GM18499 (cell line): ENCODE measurements at regions not wholly inside any gene's neighbourhood (a gene's known extent, or its start where the extent isn't known, plus 50 kb on each side); places are given as distances from the start of the nearest gene placed in this dataset.
"Not testable (repeated sequence)": the region's sequence is repeated elsewhere in the genome, so short reads cannot be mapped to it uniquely, and the experiment has no call there.

ENCODE experiments used
- ATAC-seq: cut with Tn5 transposase; IDR thresholded peaks from one replicate; pipeline ENCODE4 v1.9.1; 2021; ENCODE audit warnings: moderate number of reproducible peaks; ENCODE audit not compliant: insufficient read depth, unreplicated experiment

DNA sequence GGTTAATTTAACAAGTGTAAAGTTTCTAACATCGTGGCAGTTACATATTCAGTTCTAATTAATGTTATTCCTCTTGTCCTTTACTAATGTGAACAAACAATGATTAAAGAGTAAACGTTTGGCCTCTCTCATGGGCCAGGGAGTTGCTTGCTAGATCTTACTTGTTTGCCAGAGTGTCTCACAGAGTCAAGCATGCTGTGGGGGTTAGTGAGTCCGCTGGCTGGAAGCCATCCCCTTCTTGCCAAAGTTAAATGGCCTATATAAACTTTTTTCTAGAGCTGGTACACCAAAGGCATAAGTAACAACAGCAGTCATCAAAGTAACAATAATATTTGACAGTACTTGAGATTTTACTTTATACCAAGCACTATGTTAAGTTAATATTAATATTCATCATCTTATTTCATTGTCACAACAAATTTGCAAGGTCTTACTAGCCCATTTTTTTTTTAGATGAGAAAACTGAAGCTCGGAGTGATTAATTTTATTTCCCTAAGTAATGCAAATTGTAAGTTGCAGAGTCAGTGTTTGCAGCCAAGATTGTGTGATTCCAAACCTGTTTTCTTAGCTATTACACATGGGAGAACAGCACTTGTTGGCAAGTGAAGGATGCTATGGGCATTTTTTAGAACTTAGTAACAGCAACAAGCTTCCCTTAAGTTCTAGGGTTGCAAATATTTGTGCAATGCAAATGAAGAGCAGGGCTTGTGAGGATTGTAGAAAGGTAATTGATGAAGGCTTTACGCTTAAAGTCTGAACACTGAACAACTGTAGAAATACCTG lies 224.5 kb downstream of the RFPL4B start:
- ATAC-seq = no peak

DNA sequence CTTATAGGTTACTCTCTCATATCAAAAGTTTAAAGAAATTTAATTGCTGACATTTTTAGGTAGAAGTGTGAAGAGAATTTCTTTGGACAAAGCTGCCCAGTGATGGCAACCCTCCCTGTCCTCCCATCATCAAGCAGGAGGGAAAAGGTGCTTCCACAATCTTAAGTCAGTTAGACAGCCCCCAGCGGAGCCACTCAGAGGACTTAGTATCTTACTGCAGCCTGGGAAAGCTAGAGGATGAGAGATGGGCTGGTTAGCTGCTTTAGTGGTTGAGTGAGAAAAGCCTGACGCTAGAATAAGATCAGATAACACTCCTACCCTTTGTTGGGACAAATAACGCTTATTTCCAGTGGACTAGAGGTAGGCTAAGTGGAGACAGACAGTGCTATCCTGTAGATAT lies 227.1 kb downstream of the RFPL4B start:
- no peak for ATAC-seq

DNA sequence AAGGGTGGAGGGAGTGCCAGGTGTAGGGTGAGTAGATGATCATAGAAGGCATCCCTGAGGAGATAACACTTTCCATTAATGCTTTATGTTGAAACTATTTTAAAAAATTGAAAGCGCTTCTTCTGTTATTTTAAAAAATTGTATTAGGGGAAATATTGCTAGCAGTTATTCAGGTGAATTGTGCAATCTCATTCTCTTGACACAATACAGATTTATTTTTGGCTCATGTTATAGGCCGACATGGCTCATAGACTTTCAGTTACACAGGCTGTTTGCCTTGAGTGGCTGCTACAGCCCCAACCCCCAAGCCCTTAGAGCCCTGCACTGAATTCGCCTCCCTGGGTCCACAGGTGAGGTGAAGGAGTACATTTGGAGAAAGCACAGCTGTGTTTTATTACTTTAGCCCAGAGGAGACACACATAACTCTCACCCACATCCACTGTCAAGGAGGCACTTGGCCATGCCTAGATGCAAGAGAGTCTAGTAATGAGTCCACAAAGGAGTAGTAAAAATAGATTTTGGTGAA lies 228.2 kb downstream of the RFPL4B start:
- no peak for ATAC-seq

DNA sequence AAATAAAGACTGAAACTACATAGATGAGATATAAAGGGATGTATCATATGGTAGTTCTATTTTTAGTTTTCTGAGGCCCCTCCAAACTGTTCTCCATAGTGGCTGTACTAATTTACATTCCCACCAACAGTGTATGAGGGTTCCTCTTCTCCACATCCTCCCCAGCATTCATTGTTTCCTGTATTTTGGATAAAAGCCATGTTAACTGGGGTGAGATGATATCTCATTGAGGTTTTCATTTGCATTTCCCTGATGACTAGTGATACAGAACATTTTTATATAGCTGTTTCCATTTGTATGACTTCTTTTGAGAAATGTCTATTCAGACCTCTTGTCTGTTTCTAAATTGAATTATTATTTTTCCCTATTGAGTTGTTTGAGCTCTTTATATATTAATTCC lies 229.3 kb downstream of the RFPL4B start:
- ATAC-seq = no peak

DNA sequence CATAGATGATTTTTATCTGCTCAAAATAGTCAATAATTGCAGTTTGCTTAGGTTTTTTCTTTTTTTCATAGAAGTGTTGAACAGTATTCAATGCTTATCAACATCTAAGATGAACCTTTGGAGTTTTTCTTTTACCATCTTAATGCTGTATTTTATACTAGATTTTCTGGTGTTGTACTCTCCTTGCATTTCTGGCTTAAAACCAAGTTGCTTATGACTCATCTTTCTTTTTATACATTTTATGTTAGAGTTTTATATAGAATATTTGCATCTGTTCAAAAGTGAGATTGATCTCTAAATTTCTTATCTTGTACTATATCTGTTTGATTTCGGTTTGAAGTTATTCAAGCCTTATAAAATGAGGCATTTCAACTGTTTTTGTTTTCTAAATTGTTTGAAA lies 232.5 kb downstream of the RFPL4B start:
- no peak for ATAC-seq

DNA sequence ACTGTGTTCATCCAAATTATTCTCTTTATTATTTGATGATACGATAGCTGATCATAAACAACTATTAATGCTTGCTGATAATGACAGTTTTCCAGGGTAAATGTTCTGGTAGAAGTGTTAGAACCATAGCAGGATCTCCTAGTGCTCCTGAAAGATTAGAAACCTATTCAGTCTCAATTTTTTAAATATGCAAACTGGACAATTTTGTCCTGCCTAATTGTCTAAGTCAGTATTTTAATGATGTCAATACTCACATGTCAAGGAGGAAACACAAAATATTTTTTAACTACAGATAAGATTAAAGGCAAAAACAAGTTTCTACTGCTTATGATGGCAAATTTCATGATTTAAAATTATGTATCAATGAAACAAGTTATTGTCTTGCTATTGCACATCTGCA lies 233.9 kb downstream of the RFPL4B start:
- no peak for ATAC-seq

DNA sequence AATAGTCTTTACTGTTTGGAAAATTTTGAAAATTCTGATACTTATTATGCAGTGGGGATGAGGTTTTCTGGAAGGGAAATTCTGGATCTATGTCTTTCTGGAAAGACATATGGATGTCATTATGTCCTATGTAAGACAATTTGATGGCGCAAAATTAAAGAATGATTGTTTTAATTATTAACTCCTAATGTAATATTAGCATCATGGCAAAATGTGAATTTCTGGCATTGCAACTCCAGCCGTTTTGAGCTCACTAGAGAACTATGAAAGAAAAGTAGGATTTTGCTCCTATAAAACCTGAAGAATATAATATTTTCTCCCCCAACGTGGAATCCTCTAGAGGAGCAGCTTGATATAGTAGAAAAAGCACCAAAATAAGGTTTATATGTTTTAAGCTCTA lies 243.2 kb downstream of the RFPL4B start:
- no peak for ATAC-seq

DNA sequence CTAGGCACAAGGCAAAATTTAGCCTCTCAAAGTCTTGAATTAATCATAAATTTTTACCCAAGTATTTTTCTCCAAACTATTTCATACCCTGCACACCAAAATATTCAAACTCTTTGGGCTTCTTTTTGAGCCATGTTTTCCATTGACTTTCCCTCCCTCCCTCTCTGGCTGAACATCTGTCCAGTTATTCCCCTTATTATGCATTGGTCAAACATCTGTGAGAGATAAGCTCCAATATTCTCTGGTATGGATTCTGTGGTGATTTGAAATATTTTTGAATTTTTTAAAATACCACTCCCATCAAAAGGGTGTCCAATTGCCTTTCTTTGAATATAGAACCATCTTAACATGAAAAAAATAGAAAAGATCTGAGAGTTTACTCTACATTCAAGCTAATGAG lies 244.2 kb downstream of the RFPL4B start:
- ATAC-seq = no peak

DNA sequence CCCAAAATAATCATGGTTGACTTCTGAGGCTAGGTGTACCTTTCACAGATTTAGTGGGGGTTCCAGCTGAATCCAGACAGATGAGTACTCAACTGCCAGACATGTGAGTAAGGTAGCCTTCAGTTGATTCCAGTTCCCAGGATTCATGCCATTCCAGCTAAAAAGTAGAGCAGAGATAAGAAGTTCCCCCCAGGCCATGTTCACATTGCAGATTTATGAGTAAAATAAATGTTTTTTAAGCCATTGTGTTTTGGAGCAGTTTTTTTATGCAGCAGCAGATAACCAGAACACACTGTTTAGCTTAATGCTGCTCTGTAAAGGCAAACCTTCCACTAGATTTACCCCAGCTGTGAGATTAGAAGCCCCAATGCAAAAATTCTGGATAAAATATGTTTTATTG lies 245.0 kb downstream of the RFPL4B start:
- no peak for ATAC-seq

DNA sequence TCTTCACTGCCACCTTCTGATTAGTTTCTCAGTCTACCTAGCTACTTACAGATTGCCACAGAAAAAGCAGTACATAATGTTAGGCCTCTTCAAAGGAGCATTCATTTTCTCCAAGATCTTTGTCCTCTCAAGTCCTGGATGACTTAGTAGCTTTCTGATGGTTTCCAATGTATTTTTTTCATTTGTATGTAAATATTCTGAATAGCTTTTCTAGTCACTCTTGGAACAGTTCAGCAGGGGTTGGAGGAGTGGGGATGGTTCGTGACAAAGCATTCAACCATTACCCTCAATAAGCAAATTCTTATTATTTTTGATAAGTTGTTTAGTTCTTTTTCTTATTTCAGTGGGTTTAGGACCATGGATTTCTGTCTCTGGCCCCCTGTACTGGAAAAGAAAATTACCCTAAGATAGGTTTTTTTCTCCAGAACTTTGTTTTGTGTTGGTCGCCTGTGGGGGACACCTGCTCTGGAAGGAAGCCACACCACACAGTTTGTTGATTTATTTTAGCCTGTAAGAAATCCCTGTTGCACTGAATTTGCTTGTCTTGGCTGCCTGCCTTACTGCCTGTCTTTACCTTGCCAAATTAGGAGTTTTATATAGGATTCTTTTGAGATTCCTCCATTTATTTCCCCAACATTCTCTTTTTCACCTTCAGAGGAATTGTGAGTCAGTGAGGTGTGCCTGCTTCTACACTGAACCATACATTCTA lies 247.9 kb downstream of the RFPL4B start:
- ATAC-seq = no peak

DNA sequence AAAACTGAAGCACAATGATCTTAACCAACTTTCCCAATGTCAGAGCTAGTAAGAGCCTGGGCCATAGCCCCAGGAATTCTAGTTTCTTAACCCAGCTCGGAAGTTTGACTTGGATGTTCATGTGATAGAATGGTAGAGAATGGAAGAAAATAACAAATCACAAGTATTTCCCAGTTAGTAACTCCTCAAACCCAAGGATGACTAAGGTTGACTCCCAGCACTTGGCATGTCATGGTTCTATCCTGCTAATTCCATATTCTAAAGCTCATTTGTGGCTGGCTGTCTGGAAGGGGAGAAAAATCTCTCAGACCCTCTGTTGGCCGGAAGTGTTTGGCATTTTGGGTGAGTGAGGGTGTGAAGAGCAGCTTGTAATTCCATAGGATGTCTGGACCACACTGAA lies 248.7 kb downstream of the RFPL4B start:
- no peak for ATAC-seq

DNA sequence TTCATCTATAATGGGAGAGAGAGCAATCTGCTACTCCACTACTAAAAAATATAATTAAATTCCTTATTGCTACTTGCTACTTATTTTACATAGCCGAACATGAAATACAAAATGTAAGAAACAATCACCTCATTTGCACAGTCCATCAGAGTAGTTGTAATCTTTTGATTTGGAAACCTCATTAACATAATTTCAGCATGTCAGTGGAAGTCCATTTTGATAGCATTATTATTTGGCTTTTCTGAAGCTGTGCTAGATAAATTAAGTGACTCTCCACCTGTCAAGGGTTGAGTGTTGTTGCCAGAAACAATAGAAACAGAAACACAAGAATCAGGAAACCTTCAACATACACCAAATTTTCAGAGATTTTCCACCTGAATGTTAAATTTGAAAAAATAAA lies 250.0 kb downstream of the RFPL4B start:
- no peak for ATAC-seq

DNA sequence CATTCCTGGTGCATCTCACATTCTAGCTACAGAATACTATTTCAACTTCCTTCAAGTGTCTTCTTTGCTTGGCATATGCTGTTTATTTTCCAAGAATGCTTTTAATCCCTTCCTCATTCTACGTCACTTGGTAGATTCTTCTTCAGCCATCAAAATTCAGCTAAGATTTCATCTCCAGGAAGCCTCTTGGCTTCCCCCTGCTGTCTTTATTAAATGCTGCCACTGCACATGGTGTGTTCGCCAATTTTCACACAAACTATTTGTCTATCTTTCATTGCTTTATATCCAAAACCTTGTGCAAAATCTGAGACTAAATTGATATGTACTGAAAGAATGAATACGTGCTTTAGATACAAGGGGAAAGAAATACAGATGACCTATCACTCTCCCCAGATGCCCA lies 253.0 kb downstream of the RFPL4B start:
- no peak for ATAC-seq

DNA sequence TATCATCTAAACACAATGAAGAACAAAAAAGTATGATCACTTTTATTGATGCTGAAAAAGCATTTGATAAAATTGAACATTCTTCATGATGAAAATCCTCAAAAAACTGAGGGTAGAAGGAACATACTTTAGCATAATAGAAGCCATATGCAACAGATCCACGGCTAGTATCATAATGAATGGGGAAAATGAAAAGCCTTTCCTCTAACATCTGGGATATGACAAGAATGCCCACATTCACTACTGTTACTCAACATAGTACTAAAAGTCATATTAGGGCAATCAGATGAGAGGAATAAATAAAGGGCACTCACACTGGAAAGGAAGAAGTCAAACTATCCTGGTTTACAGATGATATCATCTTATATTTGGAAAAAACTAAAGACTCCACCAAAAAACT lies 256.6 kb downstream of the RFPL4B start:
- ATAC-seq = no peak

DNA sequence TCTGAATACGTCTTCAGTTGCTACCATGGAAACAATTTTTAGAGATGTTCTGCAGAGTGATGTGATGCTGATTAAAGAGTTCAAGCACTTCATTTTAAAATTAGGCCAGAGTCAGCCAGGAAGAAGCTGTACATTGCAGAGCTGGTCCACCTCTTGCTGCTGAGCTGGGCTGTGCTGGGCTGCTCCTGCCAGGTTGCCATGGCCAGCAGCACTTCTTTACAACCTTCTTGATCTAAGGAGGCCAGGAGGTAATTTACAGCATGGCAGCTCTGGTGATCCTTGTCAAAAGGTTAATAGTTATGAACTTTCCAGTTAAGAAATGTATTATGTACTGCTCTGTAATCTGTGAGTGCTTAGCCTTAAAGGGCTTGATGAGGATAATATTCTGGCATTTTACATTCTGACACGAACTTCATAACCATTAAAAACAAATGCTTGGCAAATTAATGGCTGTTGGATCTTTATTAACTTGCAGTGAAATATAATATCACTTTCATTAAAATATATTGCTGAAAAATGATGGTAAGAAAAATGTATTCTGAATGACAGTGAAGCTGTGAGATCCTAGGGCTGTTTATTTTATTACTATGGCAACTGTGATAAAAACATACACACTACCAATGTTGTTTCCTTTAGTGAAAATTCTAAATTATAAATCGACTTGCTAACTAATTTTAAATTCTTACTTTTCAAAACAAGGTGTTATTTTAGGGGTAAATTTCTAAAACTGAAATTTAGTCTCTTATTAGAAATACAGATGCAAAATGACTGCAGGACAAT lies 259.7 kb downstream of the RFPL4B start:
- no peak for ATAC-seq

DNA sequence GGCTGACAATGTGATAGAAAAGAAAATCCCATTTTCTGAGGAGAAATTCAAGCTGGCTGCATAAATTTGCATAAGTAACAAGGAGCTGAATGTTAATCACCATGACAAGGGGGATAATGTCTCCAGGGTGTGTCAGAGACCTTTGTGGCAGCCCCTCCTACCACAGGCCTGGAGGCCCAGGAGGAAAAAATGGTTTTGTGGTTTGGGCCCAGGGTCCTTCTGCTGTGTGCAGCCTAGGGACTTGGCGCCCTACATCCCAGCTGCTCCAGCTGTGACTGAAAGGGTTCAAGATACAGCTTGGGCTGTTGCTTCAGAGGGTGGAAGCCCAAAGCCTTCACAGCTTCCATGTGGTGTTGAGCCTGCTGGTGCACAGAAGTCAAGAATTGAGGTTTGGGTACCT lies 261.8 kb downstream of the RFPL4B start:
- ATAC-seq = not testable (repeated sequence)

DNA sequence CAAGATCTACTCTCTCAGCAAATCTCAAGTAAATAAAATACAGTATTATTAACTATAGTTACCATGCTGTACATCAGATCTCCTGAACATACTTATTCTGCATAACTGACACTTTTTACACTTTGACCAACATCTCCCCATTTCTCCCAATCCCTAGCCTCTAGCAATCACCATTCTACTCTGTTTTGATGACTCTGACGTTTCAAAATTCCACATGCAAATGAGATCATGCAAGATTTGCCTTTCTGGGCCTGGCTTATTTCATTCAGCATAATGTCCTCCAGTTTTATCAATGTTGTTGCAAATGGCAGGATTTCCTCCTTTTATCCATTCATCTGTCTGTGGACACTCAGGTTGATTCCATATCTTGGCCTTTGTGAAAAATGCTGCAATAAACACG lies 266.3 kb downstream of the RFPL4B start:
- ATAC-seq = no peak

DNA sequence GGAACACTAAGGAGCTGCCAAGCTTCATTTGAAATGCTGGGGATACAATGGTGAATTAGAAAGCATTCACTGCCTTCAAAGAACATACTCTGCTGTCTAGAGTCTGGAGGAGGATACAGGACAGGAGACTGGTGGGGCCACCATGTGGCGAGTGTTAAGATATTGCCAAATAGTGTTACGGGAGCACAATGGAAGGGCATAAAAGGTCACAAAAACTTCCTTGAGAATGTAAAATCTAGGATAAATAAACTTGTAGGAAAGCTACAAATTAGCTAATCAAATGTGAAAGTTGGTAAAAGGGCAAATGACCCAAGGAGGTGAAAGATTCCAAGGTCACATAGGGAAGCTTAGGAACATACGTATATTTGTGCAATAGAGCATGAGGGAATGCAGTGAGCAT lies 271.7 kb downstream of the RFPL4B start:
- ATAC-seq = no peak

DNA sequence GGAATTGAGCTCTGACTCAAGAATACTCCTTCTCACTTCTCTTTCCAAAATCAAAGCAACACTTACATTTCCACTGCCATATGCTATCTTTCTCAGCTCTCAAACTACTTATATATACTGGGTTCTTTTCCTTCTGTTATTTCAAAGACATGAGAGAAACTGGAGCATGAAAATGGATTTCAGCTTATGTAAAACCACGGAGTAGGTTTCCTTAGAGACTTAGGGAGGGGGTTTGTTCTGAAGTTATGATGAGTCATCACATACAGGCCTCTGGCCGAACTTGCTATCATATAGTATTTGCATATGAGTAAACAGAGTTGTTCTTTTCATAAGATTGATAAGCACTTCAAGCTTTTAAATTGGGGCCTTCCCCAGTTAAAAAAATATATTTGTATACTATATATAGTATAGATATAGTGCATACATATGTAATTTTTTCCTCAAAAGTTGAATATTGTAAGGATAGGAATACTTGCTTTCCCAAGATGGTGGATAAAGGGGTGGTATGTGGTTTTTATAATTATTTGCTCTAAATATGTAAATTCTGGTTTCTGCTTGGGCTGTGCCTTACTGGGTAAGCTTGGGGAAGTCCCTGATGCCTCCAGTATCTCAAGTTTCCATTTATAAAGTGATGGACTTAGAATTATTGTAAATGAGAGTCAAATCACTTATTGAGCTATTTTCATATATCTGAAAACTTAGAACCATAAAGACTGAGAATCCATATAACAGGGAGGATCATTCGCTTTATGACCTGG lies 273.9 kb downstream of the RFPL4B start:
- ATAC-seq = no peak

DNA sequence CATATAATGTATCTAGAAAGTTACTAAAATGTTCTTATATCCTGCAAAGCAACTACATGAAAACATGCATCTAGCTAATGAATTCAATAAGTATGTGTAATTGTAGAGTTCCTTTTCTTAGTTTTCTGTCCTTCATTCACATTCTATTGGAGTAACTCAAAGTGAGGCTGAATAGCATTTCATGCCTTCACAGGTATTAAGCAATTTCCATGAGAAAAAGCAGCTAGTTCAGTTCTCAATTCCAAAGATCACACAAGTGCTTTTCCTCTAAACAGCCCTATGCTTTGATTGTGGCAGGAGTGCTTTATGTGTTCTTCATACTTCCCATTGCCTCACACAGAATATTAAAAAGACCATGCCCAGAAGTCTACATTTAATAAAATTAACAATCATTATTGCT lies 274.9 kb downstream of the RFPL4B start:
- ATAC-seq = no peak
